NCI-H748 treated with DMSO at 0.1 percent for 48 hours (cell line): ENCODE measurements at regions not wholly inside any gene's neighbourhood (a gene's known extent, or its start where the extent isn't known, plus 50 kb on each side); places are given as distances from the start of the nearest gene placed in this dataset.

ENCODE experiments used
- DNase-seq: peaks from one replicate; lab custom pipeline; 2025; lab: John Stamatoyannopoulos, UW

DNA sequence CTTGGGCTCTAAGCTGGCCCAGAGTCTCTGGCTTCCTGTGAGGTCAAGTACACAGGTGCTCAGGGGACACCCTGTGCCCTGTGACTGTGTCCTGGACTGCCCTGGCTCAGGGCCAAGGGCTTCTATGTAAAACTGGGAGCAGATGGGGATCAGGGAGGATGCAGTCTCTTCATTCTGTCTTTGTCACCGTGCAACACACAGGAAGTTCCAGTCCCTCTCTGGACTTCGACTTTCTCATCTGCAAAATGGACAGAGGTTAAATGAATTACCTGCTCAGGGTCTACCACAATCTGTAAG is 61.9 kb upstream of the TLE3 start:
- DNase-seq: no peak

DNA sequence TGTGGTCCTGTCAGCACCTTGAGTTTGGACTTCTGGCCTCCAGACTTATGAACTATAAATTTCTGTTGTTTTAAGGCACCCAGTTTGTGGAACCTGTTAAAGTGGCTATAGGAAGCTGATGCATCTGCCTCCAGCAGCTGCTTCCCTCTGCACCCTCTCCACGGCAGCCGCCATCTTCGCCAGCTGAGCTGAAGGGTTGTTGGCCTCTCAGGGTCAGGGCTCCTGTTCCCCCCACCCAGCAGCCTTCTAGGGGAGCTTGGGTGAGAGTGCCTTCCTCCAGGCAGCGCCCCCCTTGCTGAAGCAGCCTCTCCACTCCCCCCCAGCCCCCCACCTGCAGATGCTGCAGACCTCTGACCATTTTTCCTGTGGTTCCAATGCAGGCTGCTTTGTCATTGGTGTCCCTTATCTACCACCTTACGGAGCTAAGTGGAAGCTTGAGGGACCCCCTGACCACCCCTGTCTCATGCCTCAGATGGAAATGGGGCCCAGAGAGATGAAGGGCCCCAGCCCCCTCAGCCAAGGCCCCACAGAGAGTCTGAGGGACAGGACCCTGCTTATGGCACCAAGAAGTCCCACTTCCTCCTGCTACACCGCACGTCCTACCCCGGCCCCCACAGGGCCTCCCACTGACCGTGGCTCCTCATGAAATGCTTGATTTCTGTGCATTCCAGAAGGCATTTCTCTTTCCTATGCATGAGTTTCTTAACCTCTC is 61.4 kb upstream of the TLE3 start:
- no peak for DNase-seq

DNA sequence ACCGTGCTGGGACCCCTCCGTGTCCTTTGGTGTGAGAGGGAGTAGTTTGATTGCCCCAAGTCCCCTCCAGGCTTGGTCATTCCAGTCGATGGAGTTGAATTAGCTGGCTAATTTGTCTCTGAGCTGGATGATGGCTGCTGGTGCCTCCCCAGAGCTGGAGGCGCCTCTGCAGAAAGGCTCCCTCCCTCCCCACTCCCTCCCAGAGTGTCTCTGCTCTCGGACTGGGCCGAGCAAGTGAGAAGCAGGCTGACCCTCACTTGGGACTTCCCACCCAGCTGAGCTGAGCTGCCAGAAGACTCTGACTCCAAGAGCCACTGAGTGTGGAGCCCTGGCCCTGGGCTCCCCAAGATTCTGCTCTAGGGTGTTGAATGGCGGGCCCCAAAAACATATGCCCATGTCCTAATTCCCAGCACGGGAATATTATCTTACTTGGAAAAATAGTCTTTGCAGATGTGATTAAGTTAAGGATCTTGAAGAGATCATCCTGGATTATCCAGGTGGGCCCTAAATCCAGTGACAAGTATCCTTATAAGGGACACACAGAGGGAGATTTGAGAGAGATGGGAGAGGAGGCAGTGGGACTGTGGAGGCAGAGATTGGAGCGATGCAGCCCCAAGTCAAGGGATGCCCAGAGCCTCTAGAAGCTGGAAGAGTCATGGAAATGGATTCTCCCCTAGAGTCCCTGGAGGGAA is 60.7 kb upstream of the TLE3 start:
- no peak for DNase-seq

DNA sequence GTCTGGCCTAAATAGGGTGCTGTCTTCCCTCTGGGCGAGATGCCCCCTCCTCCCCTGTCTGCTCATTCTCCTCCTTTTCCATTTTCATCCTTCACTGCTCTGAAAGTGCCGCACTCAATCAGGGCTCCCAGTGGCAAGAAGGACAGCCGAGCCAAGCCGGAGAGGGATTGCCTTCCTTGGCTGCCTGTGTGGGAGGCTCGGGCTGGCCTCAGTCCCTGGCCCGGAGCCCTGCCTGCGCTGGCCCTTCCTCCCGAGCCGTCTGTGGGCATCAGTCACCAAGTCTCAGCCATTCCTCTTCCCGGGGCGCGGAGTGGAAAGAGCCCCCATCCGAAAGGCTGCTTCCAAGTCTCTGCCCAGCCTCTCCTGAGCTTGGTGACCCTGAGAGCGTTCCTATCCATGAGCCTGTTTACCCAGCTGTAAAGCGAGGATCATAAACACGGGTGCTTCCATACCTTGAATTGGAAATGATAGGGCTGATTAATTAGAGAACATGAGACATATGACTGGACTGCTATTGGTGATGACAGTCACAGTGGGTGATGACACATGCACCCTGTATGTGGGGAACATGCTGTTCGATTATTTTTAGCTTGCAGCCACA is 59.1 kb upstream of the TLE3 start:
- peak; percentile 2 for DNase-seq

DNA sequence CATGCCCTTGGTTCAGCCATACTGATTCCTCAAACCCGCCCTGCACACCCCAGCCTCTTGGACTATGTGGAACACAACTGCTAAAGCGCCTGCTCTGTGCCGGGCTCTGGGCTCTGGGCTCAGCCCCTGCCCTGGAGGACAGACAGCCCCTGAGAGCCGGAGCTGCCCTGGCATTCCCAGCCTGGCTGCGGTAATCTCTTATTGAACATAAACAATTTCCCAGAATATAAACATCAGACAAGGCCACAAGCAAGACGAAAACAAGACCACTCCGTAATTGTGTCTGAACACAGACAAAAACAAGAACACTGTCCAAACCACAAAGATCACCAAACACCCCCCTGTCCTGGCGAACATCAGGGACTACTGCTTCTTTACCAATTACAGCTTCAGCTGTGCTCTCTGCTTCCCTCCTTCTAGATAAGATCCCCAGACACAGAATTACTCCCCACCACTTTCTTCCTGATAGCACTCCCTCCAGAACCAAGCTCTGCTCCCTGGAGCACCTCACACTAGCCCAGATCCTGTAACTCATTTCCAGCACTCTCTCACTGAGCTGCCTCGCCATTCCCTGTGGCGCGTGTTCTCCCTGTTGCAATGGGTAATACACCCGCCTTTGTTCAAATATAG is 57.1 kb upstream of the TLE3 start:
- no peak for DNase-seq

DNA sequence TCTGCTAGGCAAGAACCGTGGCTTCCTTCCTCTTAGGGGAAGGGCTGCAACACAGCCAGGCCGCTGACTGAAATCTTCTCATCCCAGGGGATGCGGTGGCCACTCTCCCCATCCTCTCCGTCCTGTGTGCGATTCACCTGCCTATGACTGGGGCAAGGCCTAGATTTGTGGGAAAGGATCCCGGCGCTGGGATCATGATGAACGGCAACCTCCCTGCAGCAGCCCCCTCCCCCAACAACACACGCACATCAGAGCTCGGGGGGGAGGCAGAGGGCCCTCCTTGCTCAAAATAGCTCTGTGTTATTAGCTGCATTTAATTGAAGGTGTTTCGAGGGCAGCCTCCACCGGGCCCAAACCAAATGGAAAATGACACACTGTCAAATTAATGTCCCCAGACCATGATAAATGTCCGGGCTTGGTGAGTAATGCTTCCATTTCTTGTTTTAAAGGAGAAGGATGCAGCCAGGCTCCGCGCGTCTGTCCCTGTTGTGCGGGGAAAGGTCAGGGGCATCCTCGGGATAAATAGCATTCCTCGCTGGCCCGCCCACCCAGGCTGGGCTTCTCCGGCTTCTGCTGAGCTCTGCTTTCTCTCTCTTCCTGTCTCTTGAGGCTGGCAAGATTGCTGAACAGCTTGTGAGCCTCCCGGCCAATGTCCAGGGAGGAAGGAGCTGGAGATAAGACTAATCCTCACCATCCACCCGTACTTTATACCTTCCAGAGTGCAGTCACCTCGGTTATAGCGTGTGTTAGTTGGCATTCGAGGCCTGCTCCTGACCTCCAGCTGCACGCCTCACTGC is 56.4 kb upstream of the TLE3 start:
- no peak for DNase-seq

DNA sequence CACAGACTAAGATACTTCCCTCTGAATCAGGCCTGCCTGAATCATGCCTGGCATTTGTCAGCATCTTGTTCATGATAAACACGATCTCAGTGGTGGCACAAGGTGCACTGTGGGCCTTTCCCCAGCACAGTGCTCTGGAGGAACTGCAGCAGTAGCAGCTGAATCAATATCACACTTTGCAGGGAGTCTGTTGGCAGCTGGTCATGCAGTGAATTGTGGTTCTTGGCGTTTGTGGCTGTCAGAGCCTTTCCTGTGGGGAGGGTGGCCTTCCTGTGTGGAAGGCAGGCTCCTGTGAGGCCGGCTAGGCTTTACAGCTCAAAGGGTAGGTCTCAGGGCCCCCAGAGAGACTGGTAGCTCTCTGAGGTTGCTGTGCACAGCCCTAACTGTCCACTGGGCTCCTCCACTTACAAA is 54.4 kb upstream of the TLE3 start:
- DNase-seq: no peak

DNA sequence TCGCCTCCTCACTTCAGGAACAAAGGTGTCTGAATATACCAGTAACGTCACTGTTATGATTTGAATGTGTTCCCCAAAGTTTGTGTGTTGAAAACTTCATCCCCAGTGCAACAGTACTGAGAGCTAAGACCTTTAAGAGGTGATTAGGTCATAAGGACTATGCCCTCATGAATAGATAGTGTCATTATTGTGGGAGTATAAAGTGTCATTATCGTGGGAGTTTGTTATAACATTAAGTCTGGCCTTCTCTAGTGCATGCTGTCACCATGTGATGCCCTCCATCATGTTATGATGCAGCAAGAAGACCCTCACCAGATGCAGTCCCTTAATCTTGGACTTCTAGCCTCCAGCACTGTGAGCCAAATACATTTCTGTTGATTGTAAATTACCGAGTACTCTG is 53.7 kb upstream of the TLE3 start:
- no peak for DNase-seq

DNA sequence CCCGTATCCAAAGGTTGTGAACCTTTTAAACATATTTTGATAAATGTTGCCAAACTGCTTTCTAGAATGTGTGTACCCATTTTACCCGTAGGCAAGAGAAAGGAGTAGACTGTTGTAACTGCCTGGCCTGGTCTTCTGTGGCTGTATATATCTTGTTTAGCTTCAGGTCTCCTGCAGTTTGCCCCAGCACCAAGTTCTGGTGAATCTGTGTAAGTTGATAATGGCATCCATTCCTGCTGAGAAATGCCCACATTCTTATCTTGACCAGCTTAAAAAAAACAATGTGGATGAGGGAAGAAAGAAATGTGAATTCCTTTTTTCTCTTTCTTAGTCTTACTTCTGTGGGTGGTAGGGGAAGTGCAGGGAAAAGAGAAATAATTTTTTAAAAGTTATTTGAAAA is 53.3 kb upstream of the TLE3 start:
- no peak for DNase-seq

DNA sequence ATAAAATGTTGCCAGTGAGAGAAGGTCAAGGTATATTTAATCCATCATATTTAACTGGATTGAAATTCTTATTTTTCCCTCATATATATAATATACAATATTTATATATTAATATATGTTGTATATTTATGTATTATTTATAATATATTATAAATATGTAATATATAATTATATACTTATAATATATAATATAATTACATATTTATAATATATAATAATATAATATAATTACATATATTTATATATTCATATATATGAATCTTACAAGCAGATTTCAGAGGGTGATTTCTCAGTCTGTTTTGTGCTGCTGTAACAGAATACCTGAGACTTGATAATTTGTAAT is 52.7 kb upstream of the TLE3 start:
- no peak for DNase-seq

DNA sequence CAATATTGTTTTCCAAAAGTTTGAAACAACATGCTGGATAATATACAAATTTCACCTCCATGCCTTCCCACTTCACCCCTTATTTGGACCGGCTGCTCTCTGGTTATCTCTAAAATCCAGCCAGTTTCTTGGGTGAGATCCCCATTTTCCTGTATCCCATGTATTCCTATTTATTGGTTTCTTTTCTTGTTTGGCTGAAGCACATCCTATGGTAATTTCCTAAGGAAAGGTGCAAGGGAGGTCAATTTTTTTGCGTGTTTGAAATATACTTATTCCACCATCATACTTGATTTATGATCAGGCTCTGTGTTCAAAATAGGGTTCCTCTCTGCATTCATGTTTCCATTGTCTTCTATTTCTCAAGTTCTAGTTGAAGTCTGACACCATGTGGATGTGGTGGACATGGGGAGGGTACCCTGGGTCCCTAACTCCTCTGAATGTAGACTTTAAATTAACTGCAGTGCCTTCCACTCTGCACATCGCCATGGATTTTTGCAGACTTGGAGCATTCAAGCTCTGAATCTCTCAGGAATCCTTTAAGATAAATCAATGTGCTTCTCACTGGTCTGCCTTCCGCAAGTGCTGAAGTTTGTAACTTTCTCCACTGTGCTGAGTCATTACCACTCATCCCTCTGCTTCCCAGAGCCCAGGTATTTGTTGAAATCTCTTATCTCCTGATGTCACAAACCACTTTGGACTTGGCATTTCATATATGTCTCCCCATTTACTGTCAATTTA is 52.1 kb upstream of the TLE3 start:
- no peak for DNase-seq

DNA sequence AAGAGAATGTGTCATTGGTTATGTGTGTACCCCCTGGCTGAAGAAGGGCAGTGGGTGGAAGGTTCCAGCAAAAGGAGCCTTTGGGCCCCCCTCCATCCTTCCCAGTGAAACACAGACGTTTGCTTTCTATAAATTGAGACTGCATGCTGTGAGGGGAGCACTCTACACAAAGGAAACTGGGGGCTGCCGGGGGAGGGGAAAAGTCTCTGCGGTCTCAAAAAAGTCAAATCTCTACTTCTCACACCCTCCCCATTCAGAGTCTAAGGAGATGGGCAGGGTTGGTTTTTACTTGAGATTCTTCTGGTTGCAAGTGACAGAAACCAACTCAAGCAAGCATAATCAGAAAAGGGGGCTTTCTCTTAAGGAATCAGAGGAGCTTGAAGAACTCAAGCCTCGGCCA is 50.1 kb upstream of the TLE3 start:
- DNase-seq: no peak
